ENCODE measurements at regions not wholly inside any gene's neighbourhood (a gene's known extent, or its start where the extent isn't known, plus 50 kb on each side); places are given as distances from the start of the nearest gene placed in this dataset.
A peak's percentile ranks its signal among the peaks of the same experiment; 100 is the strongest.
"Not testable (repeated sequence)": the region's sequence is repeated elsewhere in the genome, so short reads cannot be mapped to it uniquely, and the experiment has no call there.

GRCh38 chr12:46942579-46942978 lies 116.8 kb upstream of the SLC38A4 start:
- no peak for DNase-seq (ENCODE audit: low read depth in 4 of 4, low spot score in 3 of 4)

DNA sequence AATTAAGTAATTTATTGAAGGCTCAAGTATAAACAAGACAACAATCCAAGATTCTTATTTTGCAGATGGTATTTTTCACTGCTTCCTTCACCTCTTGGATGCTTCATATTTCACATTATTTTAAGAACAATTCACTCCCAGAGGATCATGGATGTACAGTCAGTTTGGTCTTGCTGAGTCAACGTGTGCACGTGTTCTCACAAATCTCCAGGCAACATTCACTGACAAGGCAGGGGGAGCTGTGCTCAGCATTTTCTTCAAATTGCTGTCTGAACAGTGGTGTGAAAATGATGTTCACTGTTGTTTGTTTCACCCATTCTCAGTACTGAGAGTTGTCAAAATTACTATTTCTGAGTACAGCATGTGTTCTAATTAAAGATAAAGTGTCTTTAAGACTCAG lies 118.3 kb upstream of the SLC38A4 start:
- DNase-seq (ENCODE audit: low read depth in 4 of 4, low spot score in 3 of 4), result peak; percentile 9 to 23 (median 19)

GRCh38 chr12:46944771-46945170 lies 119.0 kb upstream of the SLC38A4 start:
- no peak for DNase-seq (ENCODE audit: low read depth in 4 of 4, low spot score in 3 of 4)

DNA sequence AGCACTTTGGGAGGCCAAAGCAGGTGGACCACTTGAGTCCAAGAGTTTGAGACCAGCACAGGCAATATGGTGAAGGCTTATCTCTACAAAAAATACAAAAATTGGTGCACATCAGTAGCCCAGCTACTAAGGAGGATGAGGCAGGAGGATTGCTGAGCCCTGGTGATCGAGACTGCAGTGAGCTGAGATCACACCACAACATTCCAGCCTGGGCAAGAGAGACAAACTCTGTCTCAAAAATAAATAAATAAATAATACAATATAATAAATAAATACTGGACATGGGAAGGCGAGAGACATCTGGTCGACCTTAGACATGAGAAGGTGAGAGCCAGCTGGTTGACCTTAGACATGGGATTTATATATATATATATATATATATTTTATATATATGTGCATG lies 119.8 kb upstream of the SLC38A4 start:
- no peak for DNase-seq (ENCODE audit: low read depth in 4 of 4, low spot score in 3 of 4)

- no peak for DNase-seq (ENCODE audit: low read depth in 4 of 4, low spot score in 3 of 4)
Observed at GRCh38 chr12:46946137-46946536, 120.3 kb upstream of the SLC38A4 start.

GRCh38 chr12:46948936-46949545 lies 123.2 kb upstream of the SLC38A4 start:
- no peak for DNase-seq (ENCODE audit: low read depth in 4 of 4, low spot score in 3 of 4)

DNA sequence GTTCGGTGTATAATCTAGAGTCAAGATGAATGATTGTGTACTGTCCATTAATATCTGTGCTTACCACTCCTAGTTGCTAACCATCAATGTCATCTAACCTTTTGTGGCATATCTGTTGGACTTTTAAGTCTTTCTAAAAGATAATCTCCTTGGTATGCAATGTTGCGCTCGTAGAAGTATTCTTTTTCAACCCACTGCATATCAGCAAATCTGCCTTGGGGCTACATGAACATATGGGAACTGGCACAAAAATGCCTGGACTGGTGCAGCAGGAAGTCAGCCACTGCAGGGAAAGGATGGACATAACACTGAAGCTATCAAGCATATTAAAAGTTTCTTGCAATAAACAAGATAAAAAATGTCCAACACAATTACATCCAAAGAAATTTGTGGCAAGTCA lies 124.3 kb upstream of the SLC38A4 start:
- DNase-seq (ENCODE audit: low read depth in 4 of 4, low spot score in 3 of 4), result no peak

- no peak for DNase-seq (ENCODE audit: low read depth in 4 of 4, low spot score in 3 of 4)
Observed at GRCh38 chr12:46952880-46953483, 126.4 kb upstream of the PCED1B start.

DNA sequence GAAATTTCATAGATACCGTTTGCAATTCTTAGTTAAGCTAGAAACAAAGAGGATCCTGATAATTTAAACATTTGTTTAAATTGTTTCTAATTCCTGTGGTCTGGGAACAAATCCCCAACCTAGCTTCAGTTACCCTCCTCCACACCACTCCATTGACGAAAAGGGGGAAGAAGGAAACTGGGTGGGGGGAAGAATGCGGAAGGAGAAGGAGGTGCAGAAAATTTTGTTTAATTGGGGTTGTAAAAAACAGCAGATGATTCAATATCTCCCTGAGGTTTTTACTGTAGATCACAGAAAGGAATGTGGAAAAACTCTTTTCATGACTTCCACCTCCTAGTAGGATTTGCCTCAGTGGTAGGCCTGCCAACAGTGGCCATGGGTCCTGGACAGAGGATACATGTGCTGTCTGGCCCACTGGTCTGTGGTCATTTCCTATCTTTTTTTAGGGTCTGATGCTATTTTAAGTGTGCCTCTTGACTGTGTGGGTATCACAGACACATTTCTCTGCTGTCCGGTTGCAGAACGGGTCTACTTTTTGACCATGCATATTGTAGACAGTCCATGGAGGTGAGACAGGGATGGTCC lies 122.9 kb upstream of the PCED1B start:
- DNase-seq (ENCODE audit: low read depth in 4 of 4, low spot score in 3 of 4), result no peak

GRCh38 chr12:46958053-46958452 lies 121.4 kb upstream of the PCED1B start:
- DNase-seq (ENCODE audit: low read depth in 4 of 4, low spot score in 3 of 4), result no peak

GRCh38 chr12:46958599-46959290 lies 120.7 kb upstream of the PCED1B start:
- no peak for DNase-seq (ENCODE audit: low read depth in 4 of 4, low spot score in 3 of 4)

- no peak for DNase-seq (ENCODE audit: low read depth in 4 of 4, low spot score in 3 of 4)
Observed at GRCh38 chr12:46959502-46959901, 119.9 kb upstream of the PCED1B start.

DNA sequence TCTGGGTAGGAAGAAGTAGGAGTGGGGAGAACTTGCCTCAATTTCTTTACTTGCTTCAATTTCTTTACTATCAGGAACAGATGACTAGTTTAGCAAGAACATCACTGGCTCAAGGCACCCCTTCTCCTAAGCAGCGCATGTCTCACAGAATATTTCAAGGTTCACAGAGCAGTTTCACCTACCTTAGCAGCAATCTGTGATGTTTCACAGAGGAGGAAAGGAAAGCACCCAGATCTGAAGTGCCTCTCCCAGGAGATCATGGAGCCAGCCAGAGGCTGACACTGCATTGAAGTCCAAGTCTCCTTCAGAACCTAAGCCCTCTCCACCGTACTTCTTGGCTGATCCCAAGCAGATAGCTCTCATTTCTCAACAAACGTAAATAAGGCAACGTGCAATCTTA lies 118.7 kb upstream of the PCED1B start:
- no peak for DNase-seq (ENCODE audit: low read depth in 4 of 4, low spot score in 3 of 4)

DNA sequence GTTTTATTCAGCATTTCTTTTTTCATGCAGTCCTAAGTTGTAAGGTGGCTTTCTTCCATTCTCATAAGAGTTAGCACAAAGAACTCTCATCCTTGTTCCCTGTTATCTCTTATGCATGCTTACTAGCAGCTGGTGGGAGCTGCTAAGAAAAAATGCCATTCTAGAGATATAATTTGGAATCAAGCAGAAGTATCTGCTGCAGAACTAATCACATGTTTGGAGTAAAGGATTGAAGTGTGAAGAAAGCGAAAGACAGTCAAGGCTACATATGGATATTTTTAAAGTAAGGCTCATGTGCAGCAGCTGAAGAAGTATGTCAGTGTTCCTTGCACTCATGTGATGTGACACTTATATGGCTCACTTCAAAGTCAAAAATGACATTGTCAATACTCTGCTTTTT lies 116.2 kb upstream of the PCED1B start:
- no peak for DNase-seq (ENCODE audit: low read depth in 4 of 4, low spot score in 3 of 4)

GRCh38 chr12:46963977-46964971 lies 115.1 kb upstream of the PCED1B start:
- no peak for DNase-seq (ENCODE audit: low read depth in 4 of 4, low spot score in 3 of 4)

- no peak for DNase-seq (ENCODE audit: low read depth in 4 of 4, low spot score in 3 of 4)
Observed at GRCh38 chr12:46965137-46965536, 114.3 kb upstream of the PCED1B start.

DNA sequence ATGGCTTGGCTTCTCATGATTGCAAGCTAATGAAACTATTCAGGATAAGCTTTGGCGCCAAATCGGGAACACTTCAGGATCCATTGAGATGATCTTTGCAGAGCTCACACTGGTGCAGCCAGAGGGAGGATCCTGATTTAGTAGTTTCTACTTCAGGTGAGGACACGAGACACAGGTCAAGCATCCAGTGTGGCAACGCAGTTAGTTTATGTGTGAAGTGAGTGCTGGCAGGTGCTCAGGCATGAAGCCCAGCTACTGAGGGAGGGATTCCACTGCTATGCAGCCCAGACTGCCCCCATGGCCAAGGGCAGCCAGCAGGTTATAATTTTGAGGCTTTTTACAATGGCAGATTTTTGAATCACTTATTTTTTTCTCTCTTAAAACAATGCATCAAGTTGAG lies 113.5 kb upstream of the PCED1B start:
- no peak for DNase-seq (ENCODE audit: low read depth in 4 of 4, low spot score in 3 of 4)

DNA sequence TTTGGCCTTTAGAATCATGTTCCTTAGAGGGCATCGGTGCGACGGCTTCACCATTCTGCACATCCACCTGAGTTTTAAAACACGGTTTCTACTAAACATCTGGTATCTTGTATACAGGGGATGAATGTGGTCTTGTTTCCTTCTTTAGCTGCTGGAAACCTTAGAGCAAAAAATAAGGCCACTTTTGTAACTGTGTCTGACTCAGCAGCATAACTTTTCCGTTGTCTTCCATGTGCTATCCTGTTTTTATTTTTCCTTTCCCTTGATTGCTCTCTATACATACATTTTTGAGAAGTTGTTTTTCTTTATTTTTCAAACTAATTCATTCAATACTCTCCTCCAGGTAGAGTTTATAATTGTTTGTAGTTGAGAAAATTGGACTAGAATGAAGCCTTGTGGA lies 108.8 kb upstream of the PCED1B start:
- DNase-seq (ENCODE audit: low read depth in 4 of 4, low spot score in 3 of 4), result no peak

DNA sequence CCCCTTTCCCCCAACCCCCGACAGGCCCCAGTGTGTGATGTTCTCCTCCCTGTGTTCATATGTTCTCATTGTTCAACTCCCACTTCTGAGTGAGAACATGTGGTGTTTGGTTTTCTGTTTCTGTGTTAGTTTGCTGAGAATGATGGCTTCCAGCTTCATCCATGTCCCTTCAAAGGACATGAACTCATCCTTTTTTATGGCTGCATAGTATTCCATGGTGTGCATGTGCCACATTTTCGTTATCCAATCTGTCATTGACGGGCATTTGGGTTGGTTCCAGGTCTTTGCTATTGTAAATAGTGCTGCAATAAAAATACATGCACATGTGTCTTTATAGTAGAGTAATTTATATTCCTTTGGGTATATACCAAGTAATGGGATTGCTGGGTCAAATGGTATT lies 105.5 kb upstream of the PCED1B start:
- DNase-seq (ENCODE audit: low read depth in 4 of 4, low spot score in 3 of 4), result not testable (repeated sequence)

DNA sequence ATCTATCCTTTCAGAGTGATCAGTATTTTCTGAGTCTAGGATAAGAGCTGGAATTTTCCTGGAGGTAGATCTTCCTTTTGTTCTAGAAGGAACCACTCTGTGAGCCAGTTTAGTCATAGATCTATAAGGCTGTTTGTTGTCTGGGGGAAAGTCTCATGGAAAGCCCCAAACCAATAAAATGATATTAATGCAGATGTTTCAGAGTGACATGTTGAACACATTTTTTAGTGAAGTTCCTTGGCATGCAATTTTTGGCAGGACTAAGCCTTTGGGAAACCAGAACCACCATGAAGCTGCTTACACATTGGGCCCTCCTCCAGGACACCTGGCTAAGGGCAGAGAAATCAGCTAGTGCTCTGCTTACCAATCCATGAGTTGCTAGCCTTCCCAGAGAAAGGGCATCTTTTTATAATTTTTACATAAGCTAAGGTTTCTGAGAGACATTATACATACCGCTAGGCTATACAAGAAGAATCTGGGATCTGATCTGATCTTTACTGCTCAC lies 101.5 kb upstream of the PCED1B start:
- DNase-seq (ENCODE audit: low read depth in 4 of 4, low spot score in 3 of 4), result no peak
